ENCODE measurements at regions not wholly inside any gene's neighbourhood (a gene's known extent, or its start where the extent isn't known, plus 50 kb on each side); places are given as distances from the start of the nearest gene placed in this dataset.

- TF ChIP-seq CTCF (IDR thresholded peaks at IDR 0.05) (no peak), POLR2AphosphoS5 (IDR thresholded peaks at IDR 0.05) (no peak), POLR2A (IDR thresholded peaks at IDR 0.05) (no peak), EP300 (IDR thresholded peaks at IDR 0.05; ENCODE audit: low read depth) (no peak)
Measured at GRCh38 chr4:187444061-187444460, 551.5 kb upstream of the ZFP42 start.

All from transverse colon (tissue), 4 donors.